ENCODE measurements at regions not wholly inside any gene's neighbourhood (a gene's known extent, or its start where the extent isn't known, plus 50 kb on each side); places are given as distances from the start of the nearest gene placed in this dataset.
"Not testable (repeated sequence)": the region's sequence is repeated elsewhere in the genome, so short reads cannot be mapped to it uniquely, and the experiment has no call there.

DNA sequence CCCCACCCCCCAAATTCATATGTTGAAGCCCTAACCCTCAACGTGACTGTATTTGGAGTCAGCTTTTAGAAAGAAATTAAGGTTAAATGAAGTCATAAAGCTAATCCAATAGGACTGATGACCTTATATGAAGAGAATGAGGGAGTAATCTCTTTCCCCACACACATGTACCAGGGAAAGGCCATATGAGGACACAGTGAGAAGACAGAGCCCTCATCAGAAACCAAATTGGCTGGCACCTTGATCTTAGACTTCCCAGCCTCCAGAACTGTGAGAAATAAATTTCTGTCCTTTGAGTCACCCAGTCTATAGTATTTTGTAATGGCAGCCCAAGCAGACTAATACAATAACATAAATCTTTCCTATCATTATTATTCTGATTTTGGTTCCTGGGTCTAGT lies 194.7 kb upstream of the NANOGP8 start:
- no peak overlapping the region for H3K4me3 ChIP-seq
- H3K27ac ChIP-seq = no peak overlapping the region
- no peaks in the 10 kb centered on the region for H3K4me1 ChIP-seq
- no peak for DNase-seq
- no peak for ATAC-seq
- intact Hi-C loops (cut with DNase I) = no loop called here
- no peaks in the 10 kb centered on the region for H3K27me3 ChIP-seq (ENCODE audit: insufficient read depth in 3 of 3, low read length in 2 of 3)
- WGBS, 3 donors = 79 to 94% (median 93%) methylated on average over 1 of the region's 1 CpG
- TF ChIP-seq, protein P1, sequence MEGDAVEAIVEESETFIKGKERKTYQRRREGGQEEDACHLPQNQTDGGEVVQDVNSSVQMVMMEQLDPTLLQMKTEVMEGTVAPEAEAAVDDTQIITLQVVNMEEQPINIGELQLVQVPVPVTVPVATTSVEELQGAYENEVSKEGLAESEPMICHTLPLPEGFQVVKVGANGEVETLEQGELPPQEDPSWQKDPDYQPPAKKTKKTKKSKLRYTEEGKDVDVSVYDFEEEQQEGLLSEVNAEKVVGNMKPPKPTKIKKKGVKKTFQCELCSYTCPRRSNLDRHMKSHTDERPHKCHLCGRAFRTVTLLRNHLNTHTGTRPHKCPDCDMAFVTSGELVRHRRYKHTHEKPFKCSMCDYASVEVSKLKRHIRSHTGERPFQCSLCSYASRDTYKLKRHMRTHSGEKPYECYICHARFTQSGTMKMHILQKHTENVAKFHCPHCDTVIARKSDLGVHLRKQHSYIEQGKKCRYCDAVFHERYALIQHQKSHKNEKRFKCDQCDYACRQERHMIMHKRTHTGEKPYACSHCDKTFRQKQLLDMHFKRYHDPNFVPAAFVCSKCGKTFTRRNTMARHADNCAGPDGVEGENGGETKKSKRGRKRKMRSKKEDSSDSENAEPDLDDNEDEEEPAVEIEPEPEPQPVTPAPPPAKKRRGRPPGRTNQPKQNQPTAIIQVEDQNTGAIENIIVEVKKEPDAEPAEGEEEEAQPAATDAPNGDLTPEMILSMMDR (IDR thresholded peaks at IDR 0.05) = no peak
- no peaks in the 10 kb centered on the region for H3K36me3 ChIP-seq (ENCODE audit: insufficient read depth in 1 of 2, low read depth in 1 of 2)
- peaks cover 6% of the 10 kb centered on the region for H3K9me3 ChIP-seq

DNA sequence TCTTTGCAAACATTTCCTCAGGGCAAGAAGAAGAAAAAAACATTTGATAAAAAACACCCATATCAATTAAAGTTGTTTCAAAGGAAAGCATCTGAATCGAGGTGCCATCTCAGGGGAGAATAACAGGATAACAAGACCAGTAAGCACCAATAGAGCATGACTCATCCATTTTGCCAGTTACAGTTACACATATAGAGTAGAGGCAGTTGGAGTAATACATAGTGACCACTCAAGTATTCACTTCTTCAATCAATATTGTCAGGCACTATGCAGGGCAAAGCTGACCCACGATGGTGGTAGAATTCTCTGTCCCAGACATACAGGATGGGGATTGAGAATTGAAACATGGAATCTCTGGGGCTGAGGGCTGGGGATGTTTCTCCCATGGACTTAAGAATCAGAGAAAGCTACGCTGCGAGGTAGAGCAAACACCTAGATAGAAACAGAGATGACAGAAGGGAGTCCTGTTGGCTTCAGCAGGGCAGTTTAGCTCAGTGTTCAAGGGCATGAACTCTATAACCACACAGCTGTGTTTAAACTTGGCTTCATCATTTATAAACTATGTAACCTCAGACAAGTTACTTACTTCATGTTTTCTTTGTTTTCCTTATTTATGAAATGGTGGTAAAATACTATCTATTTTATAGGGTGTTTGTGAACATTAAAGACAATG lies 186.4 kb upstream of the NANOGP8 start:
- H3K4me3 ChIP-seq = no peak overlapping the region
- H3K4me1 ChIP-seq = no peaks in the 10 kb centered on the region
- intact Hi-C loops (cut with DNase I) = no loop called here
- ATAC-seq (no peak), DNase-seq (no peak)
- no peaks in the 10 kb centered on the region for H3K36me3 ChIP-seq (ENCODE audit: insufficient read depth in 1 of 2, low read depth in 1 of 2)
- TF ChIP-seq, protein P1 (IDR thresholded peaks at IDR 0.05) = no peak
- H3K27me3 ChIP-seq (ENCODE audit: insufficient read depth in 3 of 3, low read length in 2 of 3) = no peaks in the 10 kb centered on the region
- 83 to 89% (median 84%) methylated on average over 4 of the region's 4 CpGs for WGBS, 3 donors
- H3K27ac ChIP-seq = no peak overlapping the region
- H3K9me3 ChIP-seq = no peaks in the 10 kb centered on the region

DNA sequence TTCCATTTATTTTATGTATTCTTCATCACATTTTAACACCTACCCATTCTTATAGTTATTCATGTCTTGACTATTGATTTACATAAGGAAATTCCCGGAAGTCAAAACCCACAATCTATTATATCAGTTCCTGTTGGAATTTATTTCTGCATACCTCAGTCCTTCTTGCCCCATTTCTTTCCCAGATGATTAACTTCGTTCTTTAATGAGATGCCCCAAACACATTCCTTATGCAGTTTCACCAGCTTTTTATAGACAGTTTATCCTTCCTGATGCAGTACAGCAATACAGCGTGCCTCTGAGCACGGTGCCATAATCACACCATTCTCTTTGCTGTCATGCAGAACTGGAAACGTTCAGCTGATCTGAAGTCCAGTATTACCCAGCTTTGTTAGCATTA lies 175.8 kb upstream of the NANOGP8 start:
- no peaks in the 10 kb centered on the region for H3K9me3 ChIP-seq
- no peak for ATAC-seq
- TF ChIP-seq, protein P1 (IDR thresholded peaks at IDR 0.05) = no peak
- H3K27me3 ChIP-seq (ENCODE audit: insufficient read depth in 3 of 3, low read length in 2 of 3) = no peaks in the 10 kb centered on the region
- 71 to 76% (median 74%) methylated on average over 5 of the region's 5 CpGs for WGBS, 3 donors
- no peak overlapping the region for H3K4me3 ChIP-seq
- intact Hi-C loops (cut with DNase I) = no loop called here
- DNase-seq = no peak
- H3K36me3 ChIP-seq (ENCODE audit: insufficient read depth in 1 of 2, low read depth in 1 of 2) = no peaks in the 10 kb centered on the region
- no peak overlapping the region for H3K27ac ChIP-seq
- H3K4me1 ChIP-seq = no peaks in the 10 kb centered on the region

DNA sequence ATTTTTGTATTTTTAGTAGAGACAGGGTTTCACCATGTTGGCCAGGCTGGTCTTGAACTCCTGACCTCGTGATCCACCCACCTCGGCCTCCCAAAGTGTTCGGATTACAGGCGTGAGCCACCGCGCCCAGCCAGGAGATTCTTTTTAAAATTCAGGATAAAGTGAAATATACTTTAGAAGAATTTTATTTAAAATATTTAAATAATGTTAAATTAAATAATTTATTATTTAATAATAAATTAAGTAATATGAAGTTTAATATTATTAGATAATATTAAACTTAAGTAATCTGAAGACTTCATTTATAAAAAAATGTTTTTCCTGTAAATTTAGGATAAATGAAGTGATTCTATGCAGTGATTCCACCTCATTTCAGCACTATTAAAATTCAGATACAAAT lies 175.2 kb upstream of the NANOGP8 start:
- WGBS, 3 donors = 93% methylated on average over 6 of the region's 6 CpGs
- H3K27me3 ChIP-seq (ENCODE audit: insufficient read depth in 3 of 3, low read length in 2 of 3); H3K9me3 ChIP-seq; H3K4me1 ChIP-seq; DNase-seq; H3K4me3 ChIP-seq; ATAC-seq; intact Hi-C loops (cut with DNase I); H3K27ac ChIP-seq; H3K36me3 ChIP-seq (ENCODE audit: insufficient read depth in 1 of 2, low read depth in 1 of 2): not testable (repeated sequence)

DNA sequence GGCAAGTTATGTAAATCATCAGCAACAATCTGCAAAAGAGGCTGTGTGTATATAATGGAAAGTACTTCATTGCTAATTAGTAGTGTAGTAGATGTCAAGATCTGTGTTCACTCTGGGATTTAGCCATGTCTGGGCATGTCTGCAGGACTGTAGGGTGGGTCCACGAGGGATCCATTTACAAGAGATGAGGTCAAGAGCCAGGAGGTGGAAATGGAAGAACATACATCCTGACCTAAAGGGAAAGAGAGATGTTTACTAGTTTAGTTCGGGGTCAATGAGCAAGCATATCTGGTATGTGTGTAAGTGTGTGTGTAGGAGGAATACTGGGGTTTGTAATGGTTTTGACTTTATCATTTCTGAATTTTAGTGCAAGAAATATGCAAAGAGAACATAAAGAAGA lies 171.5 kb upstream of the NANOGP8 start:
- TF ChIP-seq, protein P1 (IDR thresholded peaks at IDR 0.05) = no peak
- DNase-seq (no peak), ATAC-seq (no peak)
- Histone ChIP-seq H3K4me3 (no peak overlapping the region), H3K36me3 (ENCODE audit: insufficient read depth in 1 of 2, low read depth in 1 of 2) (no peaks in the 10 kb centered on the region), H3K27ac (no peak overlapping the region), H3K27me3 (ENCODE audit: insufficient read depth in 3 of 3, low read length in 2 of 3) (no peaks in the 10 kb centered on the region), H3K9me3 (no peaks in the 10 kb centered on the region), H3K4me1 (no peaks in the 10 kb centered on the region)
- intact Hi-C loops (cut with DNase I) = no loop called here
- 64 to 70% (median 65%) methylated on average over 2 of the region's 2 CpGs for WGBS, 3 donors

Measured in psoas muscle (tissue), 7 donors.